ENCODE measurements at regions not wholly inside any gene's neighbourhood (a gene's known extent, or its start where the extent isn't known, plus 50 kb on each side); places are given as distances from the start of the nearest gene placed in this dataset.

- TF ChIP-seq, protein P1, sequence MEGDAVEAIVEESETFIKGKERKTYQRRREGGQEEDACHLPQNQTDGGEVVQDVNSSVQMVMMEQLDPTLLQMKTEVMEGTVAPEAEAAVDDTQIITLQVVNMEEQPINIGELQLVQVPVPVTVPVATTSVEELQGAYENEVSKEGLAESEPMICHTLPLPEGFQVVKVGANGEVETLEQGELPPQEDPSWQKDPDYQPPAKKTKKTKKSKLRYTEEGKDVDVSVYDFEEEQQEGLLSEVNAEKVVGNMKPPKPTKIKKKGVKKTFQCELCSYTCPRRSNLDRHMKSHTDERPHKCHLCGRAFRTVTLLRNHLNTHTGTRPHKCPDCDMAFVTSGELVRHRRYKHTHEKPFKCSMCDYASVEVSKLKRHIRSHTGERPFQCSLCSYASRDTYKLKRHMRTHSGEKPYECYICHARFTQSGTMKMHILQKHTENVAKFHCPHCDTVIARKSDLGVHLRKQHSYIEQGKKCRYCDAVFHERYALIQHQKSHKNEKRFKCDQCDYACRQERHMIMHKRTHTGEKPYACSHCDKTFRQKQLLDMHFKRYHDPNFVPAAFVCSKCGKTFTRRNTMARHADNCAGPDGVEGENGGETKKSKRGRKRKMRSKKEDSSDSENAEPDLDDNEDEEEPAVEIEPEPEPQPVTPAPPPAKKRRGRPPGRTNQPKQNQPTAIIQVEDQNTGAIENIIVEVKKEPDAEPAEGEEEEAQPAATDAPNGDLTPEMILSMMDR (IDR thresholded peaks at IDR 0.05 in 2 of 3, conservative IDR thresholded peaks at IDR 0.05 in 1 of 3; ENCODE audit: insufficient read depth in 2 of 3, low read depth in 1 of 3, low read length in 3 of 3), result no peak
- TF ChIP-seq UBTF (IDR thresholded peaks at IDR 0.05; ENCODE audit: borderline replicate concordance in 1 of 2, low read depth in 2 of 2, low read length in 2 of 2) (no peak), NBN (IDR thresholded peaks at IDR 0.05; ENCODE audit: low read depth) (no peak)
Observed at GRCh38 chr11:129538323-129538722, 162.7 kb downstream of the BARX2 start.

Data from K562 (cell line).